PC-9 (cell line): ENCODE measurements at regions not wholly inside any gene's neighbourhood (a gene's known extent, or its start where the extent isn't known, plus 50 kb on each side); places are given as distances from the start of the nearest gene placed in this dataset.

Experiments used
- CTCF ChIP-seq: fragments of 200-600 bp; sonication (generic); conservative IDR thresholded peaks from 2 replicates; pipeline ENCODE4 v1.6.1; 2017; ENCODE audit warnings: mixed run types, antibody characterized with exemption, mild to moderate bottlenecking, moderate library complexity
- EZH2 ChIP-seq: fragments of 200-600 bp; sonication (generic); IDR thresholded peaks from 2 replicates; pipeline ENCODE4 v1.8.0; 2017; ENCODE audit warnings: antibody characterized with exemption, low read depth

- TF ChIP-seq CTCF (no peak), EZH2 (no peak)
These were observed 53.2 kb upstream of the PARP1 start for GRCh38 chr1:226461087-226461486.
